GM21447 (cell line): ENCODE measurements at regions not wholly inside any gene's neighbourhood (a gene's known extent, or its start where the extent isn't known, plus 50 kb on each side); places are given as distances from the start of the nearest gene placed in this dataset.

Source experiments
- ATAC-seq: cut with Tn5 transposase; IDR thresholded peaks from one replicate; pipeline ENCODE4 v1.9.1; 2021; ENCODE audit not compliant: unreplicated experiment

DNA sequence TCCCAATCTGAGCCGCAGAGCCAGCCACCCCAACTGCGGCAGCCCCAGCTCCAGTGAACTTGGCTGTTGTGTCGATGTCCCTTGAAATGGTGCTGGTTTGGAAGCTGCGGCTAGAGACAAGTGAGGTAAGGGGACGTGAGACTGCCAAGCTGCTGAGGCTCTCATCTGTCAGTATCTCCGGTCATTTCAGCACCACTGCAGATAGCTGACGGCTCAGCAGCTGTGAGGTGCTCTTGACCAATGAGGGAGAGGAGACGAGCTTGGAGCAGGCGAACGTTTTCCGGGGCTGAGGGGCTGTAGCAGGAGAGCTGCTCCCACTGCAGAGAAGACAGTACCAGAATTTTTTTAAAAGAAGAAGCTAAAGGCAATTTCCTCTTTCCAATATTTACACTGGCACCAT lies 175.5 kb upstream of the CASK start:
- no peak for ATAC-seq

DNA sequence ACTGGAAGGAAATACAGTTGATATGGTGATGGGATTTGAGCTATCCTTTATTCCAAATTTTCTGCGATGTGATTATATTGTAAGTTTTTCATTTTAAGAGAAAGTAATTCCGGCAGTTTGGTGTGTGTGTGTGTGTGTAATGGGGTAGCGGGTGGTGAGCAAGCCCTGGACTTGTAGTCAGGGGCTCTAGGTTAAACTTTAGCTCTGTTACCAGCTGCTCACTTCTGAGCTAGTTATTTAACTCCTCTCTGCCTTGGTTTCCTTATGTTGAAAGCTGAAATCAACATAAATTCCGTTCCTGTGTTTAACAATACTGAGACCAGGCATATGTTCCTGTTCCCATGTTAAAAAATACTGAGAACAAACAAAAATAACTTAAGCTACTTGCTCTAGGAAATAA lies 174.1 kb upstream of the CASK start:
- ATAC-seq = no peak

DNA sequence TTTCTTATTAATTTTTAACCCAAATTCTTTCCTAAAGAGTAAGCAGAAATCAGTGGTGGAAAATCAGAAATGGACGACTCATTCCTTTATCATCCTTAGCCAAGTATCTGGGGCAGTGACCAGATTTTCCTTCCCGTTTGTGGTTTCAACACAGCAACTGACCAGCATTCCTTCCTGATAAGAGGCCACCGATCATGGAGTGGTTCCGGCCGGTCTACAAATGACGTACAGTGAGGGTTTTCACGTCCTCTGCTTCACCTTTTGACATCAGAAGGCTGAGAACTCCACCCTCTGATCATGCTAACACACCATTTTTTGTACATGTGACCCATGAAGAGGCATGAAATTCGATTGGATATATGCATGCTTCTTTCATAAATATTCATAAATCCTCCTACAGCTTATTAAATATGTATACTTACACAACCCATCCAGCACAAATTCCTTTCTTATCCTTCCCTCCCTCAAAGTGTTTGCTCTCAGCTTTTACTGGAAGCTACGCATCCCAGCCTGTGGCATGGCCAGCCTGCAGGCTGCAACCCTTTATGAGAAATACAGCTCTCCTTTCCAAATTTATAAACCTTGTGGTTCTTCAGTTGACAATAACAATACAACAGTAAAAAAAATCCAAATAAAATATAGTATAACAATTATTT lies 173.0 kb upstream of the CASK start:
- ATAC-seq = no peak

DNA sequence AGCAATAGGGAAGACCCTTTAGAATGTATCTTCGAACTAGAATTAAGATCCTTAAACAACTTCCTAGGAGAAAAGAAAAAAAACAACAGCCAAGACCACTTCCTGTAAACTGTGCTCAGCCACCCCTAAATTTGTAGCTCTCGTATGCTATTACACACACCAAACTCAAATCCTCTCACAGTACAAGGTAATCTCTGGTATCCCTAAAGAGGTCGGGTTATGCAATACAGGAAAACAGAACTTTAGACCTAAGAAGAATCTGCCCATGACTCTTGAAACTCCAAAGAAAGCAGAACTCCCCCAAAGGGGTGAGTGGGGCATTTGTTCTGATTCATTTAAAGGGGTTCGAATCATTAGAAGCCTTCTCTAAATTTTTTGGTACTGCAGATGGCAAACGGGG lies 170.9 kb upstream of the CASK start:
- no peak for ATAC-seq

DNA sequence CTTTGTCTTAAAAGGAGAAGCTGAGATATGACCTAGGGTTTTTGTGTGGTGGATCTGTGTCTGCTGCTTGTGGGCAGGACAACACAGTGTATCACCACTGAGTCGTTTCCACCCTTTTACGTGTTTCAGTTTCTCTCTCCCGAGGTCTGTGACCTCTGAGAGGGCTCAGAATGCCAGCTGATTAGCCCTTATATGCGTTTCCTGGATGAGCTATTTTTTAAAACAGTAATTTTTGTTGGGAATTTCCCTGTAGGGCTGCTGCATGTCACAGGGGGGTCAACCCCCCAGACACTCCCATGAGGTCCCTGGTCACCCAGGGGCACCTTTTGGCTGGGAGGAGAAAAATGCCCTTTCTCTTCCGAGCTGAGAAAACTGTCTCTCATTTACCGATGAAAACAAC lies 170.4 kb upstream of the CASK start:
- ATAC-seq = no peak

DNA sequence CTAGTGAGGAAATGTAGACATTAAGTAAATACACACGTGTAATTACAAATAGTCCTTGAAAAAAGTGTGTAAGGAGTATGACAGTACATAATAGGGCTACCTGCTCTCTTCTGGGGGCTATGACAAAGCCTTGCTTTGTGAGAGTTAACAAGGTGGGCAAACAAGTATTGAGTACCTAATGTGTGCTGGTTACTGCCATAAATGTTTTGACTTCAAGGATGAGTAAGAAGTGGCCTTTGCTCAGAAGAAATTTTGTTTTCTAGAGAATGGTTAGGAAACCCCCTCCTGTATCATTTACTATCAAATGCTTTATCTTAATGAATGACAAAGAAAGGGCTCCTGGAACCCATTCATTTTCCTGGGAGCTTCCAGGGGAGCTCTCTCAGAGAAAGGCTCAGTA lies 167.0 kb upstream of the CASK start:
- ATAC-seq = no peak

DNA sequence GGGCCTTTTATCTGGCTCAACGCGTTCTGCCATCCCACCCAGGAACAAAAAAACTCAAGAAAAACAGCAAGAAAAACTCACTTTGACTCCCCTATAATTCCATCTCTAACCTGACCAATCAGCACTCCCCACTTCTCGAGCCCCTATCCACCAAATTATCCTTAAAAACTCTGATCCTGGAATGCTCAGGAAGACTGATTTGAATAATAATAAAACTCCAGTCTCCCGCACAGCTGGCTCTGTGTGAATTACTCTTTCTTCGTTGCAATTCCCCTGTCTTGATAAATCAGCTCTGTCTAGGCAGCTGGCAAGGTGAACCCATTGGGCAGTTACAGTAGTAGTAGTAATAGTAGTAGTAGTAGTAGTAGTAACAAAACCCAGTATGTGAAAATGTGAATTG lies 165.7 kb upstream of the CASK start:
- no peak for ATAC-seq

DNA sequence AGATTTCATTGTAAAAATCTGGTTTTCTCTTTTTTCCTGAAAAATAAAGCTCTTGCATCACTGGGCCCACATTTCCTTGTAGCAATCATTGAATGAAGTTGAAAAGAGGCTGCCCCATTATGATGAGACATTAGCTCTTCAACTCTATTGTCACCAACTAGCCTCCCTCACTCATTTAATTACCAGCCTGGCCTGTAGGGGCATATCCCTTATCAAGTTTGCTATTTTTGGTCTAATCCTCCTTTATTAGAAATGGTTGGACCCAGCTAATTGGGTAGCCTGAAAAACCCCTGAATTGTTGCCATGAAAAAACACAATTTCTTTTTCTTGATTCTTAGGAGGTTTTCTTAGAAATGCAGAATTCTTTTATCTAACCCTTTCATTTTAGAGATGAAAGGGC lies 164.6 kb upstream of the CASK start:
- no peak for ATAC-seq

DNA sequence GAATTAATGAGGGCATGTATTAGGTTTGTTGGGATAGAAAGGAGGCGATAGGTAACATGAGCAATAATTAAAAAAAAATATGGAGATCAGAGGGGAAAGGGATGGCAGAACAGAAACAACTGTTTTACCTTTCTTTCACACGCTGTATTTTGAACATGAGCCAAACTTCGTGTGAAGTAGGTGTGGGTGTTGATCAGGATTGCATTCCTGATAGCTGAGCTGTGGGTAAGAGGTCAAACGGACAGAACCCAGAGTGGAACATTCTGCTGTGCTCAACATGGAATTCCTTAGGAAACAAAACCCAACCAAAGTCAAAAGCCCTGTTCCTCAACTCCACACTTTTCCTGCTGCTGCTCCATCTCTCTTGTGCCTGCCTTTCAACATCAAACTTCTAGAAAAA lies 162.5 kb upstream of the CASK start:
- no peak for ATAC-seq

DNA sequence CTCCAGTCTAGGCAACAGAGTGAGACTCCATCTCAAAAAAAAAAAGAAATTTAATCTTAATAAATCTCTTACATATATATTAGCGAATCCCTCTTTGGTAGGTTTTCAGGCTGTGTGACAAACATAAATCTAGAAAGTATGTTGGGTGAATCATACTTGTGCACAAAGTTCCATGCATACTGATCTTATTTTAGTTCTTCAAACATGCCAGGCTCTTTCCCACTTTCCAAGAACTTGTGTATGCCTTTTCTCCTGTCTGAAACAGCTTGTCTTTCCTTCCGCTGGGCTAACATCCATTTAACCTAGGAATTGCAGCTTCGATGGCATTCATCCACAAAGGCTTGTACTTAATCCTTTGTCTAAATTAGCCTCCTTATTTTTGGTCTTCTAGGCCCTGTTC lies 156.6 kb upstream of the CASK start:
- no peak for ATAC-seq

DNA sequence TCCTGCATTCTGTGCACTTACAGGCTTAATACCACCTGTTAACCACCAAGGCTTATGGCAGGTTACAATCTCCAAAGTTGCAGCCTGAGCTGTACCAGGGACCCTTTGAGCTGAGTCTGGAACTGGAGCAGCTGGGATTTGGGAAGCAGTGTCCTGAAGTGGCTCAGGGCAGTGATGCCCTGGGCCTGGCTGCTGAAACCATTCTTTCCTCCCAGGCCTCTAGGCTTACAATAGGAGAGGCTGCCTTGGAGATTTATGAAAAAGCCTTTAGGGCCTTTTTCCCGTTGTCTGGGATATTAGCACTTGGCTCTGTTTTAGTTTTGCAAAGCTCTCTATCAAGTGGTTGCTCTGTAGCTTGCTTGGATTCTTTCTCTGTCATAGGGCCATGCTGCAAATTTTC lies 154.3 kb upstream of the CASK start:
- ATAC-seq = no peak

DNA sequence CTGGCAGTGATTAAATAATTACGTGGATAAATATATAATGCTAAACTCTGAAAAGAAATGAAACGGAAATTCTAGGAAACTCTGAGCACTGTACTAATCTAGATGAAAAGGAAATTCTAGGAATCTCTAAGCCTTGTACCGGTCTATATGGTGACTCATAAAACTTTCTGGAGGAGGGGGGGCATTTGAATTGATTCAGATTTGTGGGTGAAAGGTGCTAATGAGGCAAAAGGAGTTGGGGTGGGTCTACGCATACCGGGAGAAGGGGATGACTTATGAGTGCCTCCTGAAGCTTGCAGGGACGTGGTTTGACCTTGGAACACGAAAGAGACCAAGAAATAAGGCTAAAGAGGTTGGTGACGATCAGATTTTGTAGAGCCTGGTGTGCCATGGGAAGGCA lies 151.7 kb upstream of the CASK start:
- ATAC-seq = no peak

DNA sequence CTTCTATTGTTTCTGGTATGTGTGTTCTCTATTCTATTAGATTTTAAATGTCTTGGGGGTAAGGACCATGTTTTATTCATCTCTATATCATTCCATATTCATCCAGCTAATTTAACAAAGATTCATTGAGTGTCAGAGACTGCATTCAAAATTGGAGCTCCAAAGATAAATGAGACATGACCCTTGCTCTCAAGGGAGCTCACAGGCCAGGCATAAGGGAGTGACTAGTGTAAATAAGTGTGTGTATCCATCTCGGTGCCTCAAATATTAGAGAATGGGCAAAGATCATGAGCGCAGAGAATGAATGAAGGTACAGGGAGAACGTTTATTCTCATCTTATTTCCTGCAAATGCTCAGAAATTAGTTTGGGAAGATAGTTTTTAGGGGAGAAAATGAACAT lies 150.1 kb upstream of the CASK start:
- ATAC-seq = no peak

DNA sequence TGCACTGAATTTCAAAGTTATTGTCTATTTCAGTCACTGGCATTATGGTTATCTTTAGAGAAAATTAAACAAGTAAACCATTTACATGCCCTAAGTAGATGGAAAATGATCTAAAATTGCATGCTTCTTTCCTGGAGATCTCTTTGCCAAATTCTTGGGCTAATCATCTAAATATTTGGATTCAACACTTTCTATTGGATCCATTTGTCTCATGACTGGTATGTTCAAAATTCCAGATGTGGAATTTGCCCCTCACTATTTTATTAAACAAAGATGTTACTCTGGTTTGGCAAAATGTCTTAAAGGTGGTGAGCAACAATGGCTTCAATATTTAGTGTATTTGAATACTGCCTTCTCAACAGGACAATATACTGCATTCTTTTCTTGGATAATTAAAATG lies 147.5 kb upstream of the CASK start:
- ATAC-seq = no peak

DNA sequence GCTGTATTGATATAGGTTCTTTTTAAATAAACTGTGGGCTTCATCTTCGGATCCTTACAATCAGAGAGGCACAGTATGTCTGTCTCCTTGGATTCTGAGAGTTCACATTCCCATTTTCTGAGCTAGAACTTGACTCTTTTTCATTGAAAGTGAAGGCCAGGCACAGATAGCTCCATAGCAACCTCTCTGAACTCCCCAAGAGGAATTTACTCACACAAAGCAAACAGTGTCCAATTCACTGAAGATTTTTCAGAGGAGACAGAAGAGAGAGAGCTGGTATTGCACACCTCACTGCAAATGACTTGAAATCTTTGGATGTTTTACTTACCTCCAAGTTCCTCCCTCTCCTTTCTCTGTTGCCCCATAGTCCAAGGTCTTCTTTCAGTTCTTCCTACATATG lies 130.9 kb upstream of the CASK start:
- no peak for ATAC-seq

DNA sequence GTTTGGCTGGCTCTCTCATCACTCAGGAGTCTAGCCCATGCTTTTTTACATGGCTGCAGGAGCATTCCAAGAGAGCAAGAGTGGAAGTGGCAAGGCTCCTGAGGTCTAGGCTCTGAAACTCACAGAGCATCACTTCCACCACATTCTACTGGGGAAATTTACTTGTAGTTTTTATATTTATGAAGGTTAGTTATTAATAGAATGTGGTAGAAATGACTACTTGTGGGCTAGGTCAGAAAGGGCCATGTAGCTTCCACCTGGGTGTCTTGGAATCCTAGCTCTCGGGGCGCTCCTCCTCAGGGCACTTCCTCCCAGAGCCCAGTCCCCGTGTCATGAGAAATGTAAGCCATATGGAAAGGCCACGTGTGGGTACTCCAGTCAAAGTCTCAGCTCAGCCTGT lies 127.0 kb upstream of the CASK start:
- ATAC-seq = no peak

DNA sequence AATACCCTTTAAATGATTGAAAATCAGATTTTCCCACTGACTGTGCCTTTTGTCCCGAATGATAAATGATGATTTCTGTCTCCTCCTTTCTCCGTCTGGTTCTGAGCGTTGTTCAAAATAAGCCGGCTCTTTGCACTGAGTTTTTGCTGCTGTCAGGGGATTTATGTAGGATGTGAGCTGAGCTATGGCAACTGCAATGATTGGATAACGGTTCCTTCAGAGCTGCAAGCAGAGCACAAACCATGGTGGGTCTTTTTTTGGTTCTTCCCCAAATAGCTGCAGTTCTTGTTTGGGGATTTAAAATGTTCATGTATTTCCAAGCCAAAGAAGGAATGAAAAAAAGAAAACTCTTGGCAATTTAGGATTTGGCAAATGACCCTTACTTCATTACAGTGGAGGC lies 124.5 kb upstream of the CASK start:
- ATAC-seq = no peak

DNA sequence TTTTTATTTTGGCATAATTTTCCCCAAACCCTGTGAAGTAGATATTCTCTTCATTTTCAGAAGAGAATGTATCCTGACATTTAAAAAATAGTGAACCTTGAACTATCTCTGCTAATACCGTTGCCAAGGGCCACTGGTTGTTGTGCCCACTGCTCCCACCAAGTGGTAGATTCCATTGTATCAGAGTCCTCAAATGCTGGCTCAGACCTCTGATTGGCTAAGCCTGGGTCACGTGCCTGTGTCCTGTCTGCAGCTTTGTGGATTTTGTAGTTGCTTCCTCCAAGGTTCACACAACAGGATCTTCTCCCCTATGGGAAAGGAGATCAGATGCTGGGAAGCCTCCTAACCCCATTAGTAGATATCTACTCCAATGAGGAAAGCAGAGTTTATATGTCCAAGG lies 104.8 kb upstream of the CASK start:
- ATAC-seq = no peak

DNA sequence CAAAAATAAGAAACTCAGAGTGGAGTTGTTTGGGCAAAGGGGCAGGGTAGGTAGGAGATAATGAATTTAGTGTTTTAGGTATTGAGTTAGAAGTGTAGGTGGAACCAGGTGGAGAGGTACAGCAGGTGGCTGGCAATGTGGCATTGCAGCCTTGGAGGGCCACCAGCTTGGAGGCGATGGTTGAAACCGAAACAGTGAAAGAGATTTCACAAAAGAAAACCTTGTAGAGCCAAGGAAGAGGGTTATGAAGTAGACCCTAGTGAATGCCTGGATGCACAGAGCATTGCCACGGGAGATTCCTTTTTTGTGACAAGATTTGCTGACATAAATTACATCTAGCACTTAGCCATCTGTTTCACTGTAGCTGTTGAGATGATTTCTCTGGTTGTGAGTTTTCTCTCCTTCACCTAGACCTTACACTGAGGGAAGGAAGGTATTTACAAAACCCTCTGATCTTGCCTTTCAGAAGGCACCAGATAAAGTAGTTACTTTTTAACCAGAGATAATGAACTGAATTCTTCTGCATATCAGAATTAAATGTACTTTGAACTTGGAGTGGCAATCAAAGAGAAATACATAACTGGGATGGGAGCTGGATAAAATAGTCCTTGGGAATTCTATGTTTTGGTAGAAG lies 104.1 kb upstream of the CASK start:
- no peak for ATAC-seq

DNA sequence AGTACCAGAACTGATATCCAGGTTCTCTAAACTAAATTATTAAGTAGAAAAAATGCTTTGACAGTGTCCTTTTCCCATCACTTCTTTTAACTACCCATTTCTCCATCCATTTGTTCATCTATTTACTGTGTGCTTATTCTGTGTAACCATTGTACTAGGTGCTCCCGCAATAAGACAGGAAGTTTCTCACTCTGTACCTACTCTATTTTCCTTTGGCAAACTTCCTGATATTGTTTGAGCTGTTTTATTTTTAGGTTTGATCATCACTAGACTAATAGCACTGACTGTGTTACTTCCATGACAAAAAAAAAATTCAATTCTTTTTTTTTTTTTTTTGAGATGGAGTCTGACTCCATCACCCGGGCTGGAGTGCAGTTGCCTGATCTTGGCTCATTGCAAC lies 102.5 kb upstream of the CASK start:
- ATAC-seq = no peak

DNA sequence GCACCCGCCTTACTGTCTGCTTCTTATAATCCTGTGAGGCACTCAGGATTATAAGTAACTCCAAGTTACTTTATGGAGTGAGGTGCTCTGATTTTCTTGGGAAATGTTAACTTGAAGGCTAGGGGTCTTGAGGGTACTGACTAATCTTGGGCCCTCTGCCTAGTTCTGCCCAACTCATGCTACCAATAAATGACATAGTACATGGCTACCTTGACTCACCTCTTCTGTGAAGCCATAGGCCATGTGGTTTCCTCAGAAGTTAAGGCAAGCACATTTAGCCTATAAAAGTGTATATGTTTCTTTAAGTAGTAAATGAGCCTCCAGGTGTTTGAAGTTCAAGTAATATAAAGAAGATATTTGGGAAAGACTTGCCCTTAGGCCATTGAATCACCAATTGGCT lies 99.8 kb upstream of the CASK start:
- ATAC-seq = no peak

DNA sequence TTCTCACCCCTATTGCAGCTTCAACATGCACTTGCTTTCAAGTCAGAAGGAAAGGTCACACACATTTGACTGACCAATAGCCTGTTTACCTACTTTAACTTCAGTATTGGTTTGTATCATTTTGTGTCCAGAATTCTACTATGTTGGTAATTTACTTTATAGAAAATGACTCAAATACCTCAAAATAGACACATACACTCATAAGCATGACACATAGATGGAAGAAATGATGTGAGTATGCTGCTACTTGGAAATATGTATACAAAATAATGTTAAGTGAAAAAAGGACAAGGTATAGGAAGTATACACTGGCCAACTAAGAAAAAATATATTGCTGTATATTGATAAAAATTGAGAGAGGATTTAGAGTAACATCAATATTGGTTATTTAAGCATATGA lies 98.8 kb upstream of the CASK start:
- no peak for ATAC-seq

DNA sequence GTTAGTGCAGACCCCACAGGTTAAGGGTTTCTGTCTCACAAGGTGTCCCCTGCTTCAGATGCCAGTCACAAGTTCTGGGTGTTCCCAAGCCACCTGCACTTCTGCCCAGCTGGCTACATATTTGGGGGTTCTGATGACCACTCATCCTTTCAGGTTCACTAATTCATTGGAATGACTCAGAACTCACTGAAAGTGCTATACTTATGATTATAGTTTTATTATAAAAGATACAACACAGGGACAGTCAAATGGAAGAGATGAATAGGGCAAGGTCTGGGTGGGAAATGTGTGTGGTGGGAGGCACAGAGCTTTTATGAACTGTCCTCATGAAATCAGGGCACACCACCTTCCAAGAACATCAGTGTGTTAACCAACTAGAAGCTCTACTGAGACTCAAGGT lies 97.7 kb upstream of the CASK start:
- ATAC-seq = no peak
